Psoas muscle (tissue), 7 donors: ENCODE measurements at regions not wholly inside any gene's neighbourhood (a gene's known extent, or its start where the extent isn't known, plus 50 kb on each side); places are given as distances from the start of the nearest gene placed in this dataset.

Experiments
- ATAC-seq, 4 donors: fragments of 200-7000 bp; cut with Tn5 transposase; one replicate each; pipeline ENCODE4 v1.9.1; 2020; ENCODE audit warnings: moderate library complexity in 3 of 4, mild to moderate bottlenecking in 2 of 4
- DNase-seq, 2 donors: peaks; one replicate each; pipeline ENCODE4 v3.0.0-alpha.2; 2020
- H3K27ac ChIP-seq: fragments of 200-600 bp; one replicate; pipeline ENCODE4 v1.8.0; 2022
- H3K27me3 ChIP-seq, 3 donors: fragments of 200-600 bp in 1 of 3; one replicate each; pipeline versions ENCODE4 v1.6.1 to v1.8.0; 2013 to 2022; ENCODE audit warnings: low read length in 2 of 3, mild to moderate bottlenecking in 2 of 3, moderate library complexity in 1 of 3; ENCODE audit not compliant: insufficient read depth in 3 of 3
- H3K36me3 ChIP-seq, 2 donors: fragments of 200-600 bp in 1 of 2; one replicate each; pipeline versions ENCODE4 v1.6.1 to v1.8.0; 2013 to 2022; ENCODE audit warnings: low read depth in 1 of 2, mild to moderate bottlenecking in 1 of 2, moderate library complexity in 1 of 2; ENCODE audit not compliant: insufficient read depth in 1 of 2
- H3K4me1 ChIP-seq: fragments of 200-600 bp; one replicate; pipeline ENCODE4 v1.8.0; 2022
- H3K4me3 ChIP-seq: fragments of 200-600 bp; one replicate; pipeline ENCODE4 v1.8.0; 2022; ENCODE audit warnings: mild to moderate bottlenecking
- H3K9me3 ChIP-seq: fragments of 200-600 bp; one replicate; pipeline ENCODE4 v1.8.0; 2022
- WGBS, 3 donors: extraction: QIAGEN DNeasy Blood & Tissue Kit; methylation state at CpG; one replicate each; pipeline versions ENCODE4 v1.1.6 to v1.1.7; 2013; 5-methylcytosine and 5-hydroxymethylcytosine counted together
- intact Hi-C, 2 donors: fragments of 100-400 bp; cut with DNase I; formaldehyde crosslinking; loops; one replicate each; pipeline versions ENCODE4 v1.11.0 to v1.14.2; 2022
- TF ChIP-seq, protein P1 (sequence below): fragments of 200-600 bp; IDR thresholded peaks from one replicate; pipeline ENCODE4 v1.8.0; 2022; ENCODE audit warnings: antibody characterized with exemption
- donor health status: healthy with polysubstance abuse.
- donor health status: DM: no; HTN: no; CAD: no; lungs with moderate emphysema.
- donor health status: Bipolar disorder and iron deficiency.
- donor health status: healthy.
- donor health status: DM: yes; HTN: yes; CAD: no.
- donor health status: DM: no; HTN: no; CAD: no.
- donor health status: DM: yes; HTN: yes; CAD: no.

DNA sequence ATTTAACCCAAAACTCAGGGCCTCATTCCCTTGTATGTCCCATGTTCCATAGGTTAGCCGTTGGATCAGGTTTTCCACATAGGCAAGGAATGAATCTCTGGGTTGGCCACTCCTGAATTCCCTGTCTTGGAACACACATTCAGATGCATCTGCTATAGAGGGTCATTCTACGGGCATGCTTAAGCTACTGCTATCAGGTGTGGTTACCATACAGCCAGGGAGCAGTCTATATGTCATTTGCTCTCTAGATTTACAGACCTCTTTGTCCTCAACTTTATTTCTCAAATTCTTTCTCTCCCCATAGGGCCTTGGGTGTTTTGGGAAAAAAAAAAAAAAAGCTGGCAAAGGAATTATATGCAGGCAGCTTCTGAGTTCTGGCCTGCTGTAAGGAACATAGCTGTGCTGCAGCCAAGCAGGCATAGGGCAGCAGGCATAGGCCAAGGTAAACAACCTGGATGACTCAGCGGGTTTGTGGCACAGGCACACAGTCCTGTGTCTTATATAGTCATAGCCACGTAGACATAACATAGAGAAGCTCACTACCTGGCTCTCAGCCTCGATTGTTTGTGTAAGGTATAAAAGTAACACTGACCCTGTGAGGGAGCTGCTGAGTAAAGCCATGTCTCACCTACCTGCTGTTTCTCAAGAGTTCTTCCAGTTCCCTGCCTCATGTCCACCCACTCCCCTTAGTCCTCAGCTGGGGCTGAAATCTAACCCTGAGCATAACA lies 141.5 kb downstream of the OSTF1 start:
- Histone ChIP-seq H3K27ac (no peak overlapping the region), H3K9me3 (no peaks in the 10 kb centered on the region), H3K4me1 (no peaks in the 10 kb centered on the region), H3K36me3 (no peaks in the 10 kb centered on the region), H3K27me3 (no peaks in the 10 kb centered on the region), H3K4me3 (no peak overlapping the region)
- DNase-seq (no peak), ATAC-seq (no peak)
- intact Hi-C loops: no loop called here
- WGBS, 3 donors: 63 to 75% (median 67%) methylated on average over 5 of the region's 5 CpGs
- TF ChIP-seq, protein P1, sequence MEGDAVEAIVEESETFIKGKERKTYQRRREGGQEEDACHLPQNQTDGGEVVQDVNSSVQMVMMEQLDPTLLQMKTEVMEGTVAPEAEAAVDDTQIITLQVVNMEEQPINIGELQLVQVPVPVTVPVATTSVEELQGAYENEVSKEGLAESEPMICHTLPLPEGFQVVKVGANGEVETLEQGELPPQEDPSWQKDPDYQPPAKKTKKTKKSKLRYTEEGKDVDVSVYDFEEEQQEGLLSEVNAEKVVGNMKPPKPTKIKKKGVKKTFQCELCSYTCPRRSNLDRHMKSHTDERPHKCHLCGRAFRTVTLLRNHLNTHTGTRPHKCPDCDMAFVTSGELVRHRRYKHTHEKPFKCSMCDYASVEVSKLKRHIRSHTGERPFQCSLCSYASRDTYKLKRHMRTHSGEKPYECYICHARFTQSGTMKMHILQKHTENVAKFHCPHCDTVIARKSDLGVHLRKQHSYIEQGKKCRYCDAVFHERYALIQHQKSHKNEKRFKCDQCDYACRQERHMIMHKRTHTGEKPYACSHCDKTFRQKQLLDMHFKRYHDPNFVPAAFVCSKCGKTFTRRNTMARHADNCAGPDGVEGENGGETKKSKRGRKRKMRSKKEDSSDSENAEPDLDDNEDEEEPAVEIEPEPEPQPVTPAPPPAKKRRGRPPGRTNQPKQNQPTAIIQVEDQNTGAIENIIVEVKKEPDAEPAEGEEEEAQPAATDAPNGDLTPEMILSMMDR: no peak

- no peak overlapping the region for H3K27ac ChIP-seq
- H3K27me3 ChIP-seq: no peaks in the 10 kb centered on the region
- H3K4me1 ChIP-seq: no peaks in the 10 kb centered on the region
- no peak for ATAC-seq
- H3K4me3 ChIP-seq: no peak overlapping the region
- WGBS, 3 donors: 73 to 77% (median 76%) methylated on average over 3 of the region's 3 CpGs
- H3K36me3 ChIP-seq: no peaks in the 10 kb centered on the region
- H3K9me3 ChIP-seq: no peaks in the 10 kb centered on the region
- DNase-seq: no peak
- TF ChIP-seq, protein P1: no peak
- intact Hi-C loops: no loop called here
Measured at GRCh38 chr9:75230469-75230868, 142.2 kb downstream of the OSTF1 start.

GRCh38 chr9:75231167-75231566 lies 142.9 kb downstream of the OSTF1 start:
- H3K9me3 ChIP-seq: no peaks in the 10 kb centered on the region
- intact Hi-C loops: no loop called here
- no peaks in the 10 kb centered on the region for H3K4me1 ChIP-seq
- H3K27me3 ChIP-seq: no peaks in the 10 kb centered on the region
- ATAC-seq: no peak
- TF ChIP-seq, protein P1: no peak
- no peak overlapping the region for H3K27ac ChIP-seq
- no peak overlapping the region for H3K4me3 ChIP-seq
- no peak for DNase-seq
- no peaks in the 10 kb centered on the region for H3K36me3 ChIP-seq
- 82 to 84% (median 83%) methylated on average over 2 of the region's 2 CpGs for WGBS, 3 donors

DNA sequence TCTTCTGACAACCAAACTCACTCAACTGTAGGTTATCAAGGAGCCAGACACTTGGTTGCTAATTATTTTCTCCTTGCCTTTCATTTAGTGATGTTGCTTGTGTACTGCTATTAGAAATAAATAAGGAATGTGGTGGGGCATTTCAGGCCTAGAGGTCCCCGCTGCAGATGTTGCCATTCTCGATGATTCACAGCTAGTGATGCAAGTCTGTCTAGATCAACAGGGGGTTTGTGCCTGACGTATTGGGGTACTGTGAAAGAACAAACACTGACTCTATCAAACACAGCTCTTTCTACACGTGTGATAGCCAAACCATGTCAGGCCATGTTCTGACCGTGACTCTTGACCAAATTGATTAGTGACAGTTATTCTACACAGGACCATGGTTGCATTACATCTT lies 144.7 kb downstream of the OSTF1 start:
- 35 to 53% (median 45%) methylated on average over 5 of the region's 5 CpGs for WGBS, 3 donors
- Histone ChIP-seq H3K4me3 (no peak overlapping the region), H3K9me3 (no peaks in the 10 kb centered on the region), H3K4me1 (no peaks in the 10 kb centered on the region), H3K36me3 (no peaks in the 10 kb centered on the region), H3K27ac (no peak overlapping the region), H3K27me3 (no peaks in the 10 kb centered on the region)
- no peak for DNase-seq
- TF ChIP-seq, protein P1: no peak
- ATAC-seq: no peak
- intact Hi-C loops: no loop called here

DNA sequence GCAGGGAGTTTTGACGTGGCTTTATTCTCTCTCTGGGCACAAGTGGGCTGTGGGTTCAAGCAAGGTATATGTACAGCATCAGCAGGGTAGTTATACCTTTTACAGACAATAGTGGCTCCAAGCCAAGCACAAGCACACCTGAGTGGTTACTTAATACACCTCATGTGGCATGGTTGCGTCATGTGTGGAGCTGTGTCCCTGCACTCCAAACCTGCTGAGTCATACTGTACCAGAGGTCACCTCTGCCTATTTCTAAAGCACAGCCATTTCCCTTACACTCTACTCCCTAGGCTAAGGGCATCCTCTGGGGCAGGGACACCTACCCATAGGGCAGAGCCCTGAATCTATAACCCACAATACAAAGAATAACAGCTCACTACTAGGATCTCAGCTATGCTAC lies 147.3 kb downstream of the OSTF1 start:
- Histone ChIP-seq H3K4me1 (no peaks in the 10 kb centered on the region), H3K4me3 (no peak overlapping the region), H3K27me3 (no peaks in the 10 kb centered on the region), H3K36me3 (no peaks in the 10 kb centered on the region), H3K9me3 (no peaks in the 10 kb centered on the region), H3K27ac (no peak overlapping the region)
- WGBS, 3 donors: 91 to 100% (median 94%) methylated on average over 2 of the region's 2 CpGs
- intact Hi-C loops: no loop called here
- TF ChIP-seq, protein P1: no peak
- ATAC-seq (no peak), DNase-seq (no peak)
